Activated T-cell treated with anti-CD3 and anti-CD28 coated beads, Interleukin-2, amount 50 U/mL, for 4 hours (primary cell): ENCODE measurements at regions not wholly inside any gene's neighbourhood (a gene's known extent, or its start where the extent isn't known, plus 50 kb on each side); places are given as distances from the start of the nearest gene placed in this dataset.
"Not testable (repeated sequence)": the region's sequence is repeated elsewhere in the genome, so short reads cannot be mapped to it uniquely, and the experiment has no call there.

Source experiments
- ATAC-seq, 2 donors: fragments of 200-7000 bp; cut with Tn5 transposase; one replicate each; pipeline ENCODE4 v1.10.0; 2021
- DNase-seq: peaks from one replicate; pipeline ENCODE4 v3.0.0-alpha.2; 2020
- H3K27me3 Mint-ChIP-seq: one replicate; pipeline ENCODE4 v1.8.0; 2021; ENCODE audit warnings: low read depth, mixed read lengths
- H3K36me3 Mint-ChIP-seq: one replicate; pipeline ENCODE4 v1.8.0; 2022; ENCODE audit warnings: mixed read lengths; ENCODE audit not compliant: insufficient read depth
- H3K4me1 Mint-ChIP-seq: one replicate; pipeline ENCODE4 v1.8.0; 2021; ENCODE audit warnings: low read depth, mixed read lengths
- H3K4me3 Mint-ChIP-seq: one replicate; pipeline ENCODE4 v1.8.0; 2021; ENCODE audit warnings: mild to moderate bottlenecking, moderate library complexity, mixed read lengths
- H3K9me3 Mint-ChIP-seq: one replicate; pipeline ENCODE4 v1.8.0; 2021; ENCODE audit warnings: mixed read lengths

GRCh38 chr13:54440853-54441400 lies 1412.3 kb downstream of the OLFM4 start:
- H3K9me3 Mint-ChIP-seq = peaks cover 18% of the 10 kb centered on the region
- not testable (repeated sequence) for H3K4me3 Mint-ChIP-seq, ATAC-seq, DNase-seq, H3K27me3 Mint-ChIP-seq, H3K4me1 Mint-ChIP-seq, H3K36me3 Mint-ChIP-seq

DNA sequence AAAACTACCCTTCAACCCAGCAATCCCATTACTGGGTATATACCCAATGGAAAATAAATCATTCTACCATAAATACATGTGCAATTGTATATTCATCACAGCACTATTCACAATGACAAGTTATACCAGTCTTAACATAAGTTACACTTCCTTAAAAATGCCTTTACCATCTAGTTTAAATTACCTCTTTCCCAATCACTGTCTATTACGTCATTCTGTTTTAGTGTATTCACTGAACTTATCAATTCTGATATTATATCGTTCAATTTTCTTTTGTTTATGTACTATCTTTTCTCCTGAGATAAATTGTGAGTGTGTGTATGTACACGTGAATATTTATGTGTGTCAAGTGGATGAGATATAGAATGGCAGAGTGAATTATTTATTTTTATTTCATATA lies 1416.8 kb downstream of the OLFM4 start:
- DNase-seq = no peak
- Mint-ChIP-seq H3K36me3 (no peaks in the 10 kb centered on the region), H3K27me3 (no peaks in the 10 kb centered on the region), H3K9me3 (peaks cover 22% of the 10 kb centered on the region), H3K4me3 (no peak overlapping the region), H3K4me1 (no peaks in the 10 kb centered on the region)
- no peak for ATAC-seq

DNA sequence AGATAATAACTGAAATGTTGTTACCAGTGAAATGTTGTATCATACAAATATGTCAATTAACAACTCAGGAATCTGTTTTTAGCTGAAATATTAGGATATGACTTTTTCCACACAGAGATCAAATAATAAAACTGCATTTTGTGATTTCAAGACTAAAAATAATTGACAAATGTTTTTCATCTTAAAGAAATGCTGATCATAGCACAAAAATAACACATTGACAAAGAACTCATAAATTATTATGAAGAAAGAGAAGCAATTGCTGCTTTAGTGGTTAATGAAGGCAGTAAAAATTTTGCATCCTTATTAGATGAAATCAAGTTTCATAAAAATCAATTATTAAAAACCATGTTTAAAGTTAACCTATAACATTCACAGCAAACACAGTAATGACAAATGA lies 1417.3 kb downstream of the OLFM4 start:
- no peak overlapping the region for H3K4me3 Mint-ChIP-seq
- DNase-seq (no peak), ATAC-seq (no peak)
- no peaks in the 10 kb centered on the region for H3K4me1 Mint-ChIP-seq
- no peaks in the 10 kb centered on the region for H3K27me3 Mint-ChIP-seq
- peaks cover 22% of the 10 kb centered on the region for H3K9me3 Mint-ChIP-seq
- no peaks in the 10 kb centered on the region for H3K36me3 Mint-ChIP-seq

- Mint-ChIP-seq H3K36me3 (no peaks in the 10 kb centered on the region), H3K9me3 (peaks cover 22% of the 10 kb centered on the region), H3K27me3 (no peaks in the 10 kb centered on the region), H3K4me1 (no peaks in the 10 kb centered on the region), H3K4me3 (no peak overlapping the region)
- ATAC-seq (no peak), DNase-seq (no peak)
Measured at GRCh38 chr13:54449922-54450321, 1421.3 kb downstream of the OLFM4 start.

DNA sequence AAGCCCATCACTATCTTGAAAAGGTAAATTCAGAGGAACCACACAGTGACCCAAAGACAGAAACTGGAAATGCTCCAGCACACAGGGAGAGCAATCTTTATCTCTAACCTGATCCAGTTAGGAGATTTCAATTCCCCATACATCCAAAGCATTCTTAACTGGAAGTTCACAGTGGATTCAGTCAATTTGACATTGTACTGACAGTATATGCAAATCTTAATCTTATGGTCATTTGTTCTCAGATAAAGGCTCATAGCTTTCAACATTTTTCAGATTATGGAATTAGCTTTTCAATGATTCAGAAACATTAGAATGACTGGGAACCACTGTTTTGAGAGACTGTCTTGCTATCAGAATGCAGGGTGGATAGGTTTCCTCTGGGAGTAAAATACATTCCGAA lies 1455.6 kb downstream of the OLFM4 start:
- no peaks in the 10 kb centered on the region for H3K36me3 Mint-ChIP-seq
- ATAC-seq = no peak
- no peaks in the 10 kb centered on the region for H3K27me3 Mint-ChIP-seq
- no peaks in the 10 kb centered on the region for H3K4me1 Mint-ChIP-seq
- no peak for DNase-seq
- H3K4me3 Mint-ChIP-seq = no peak overlapping the region
- peaks cover 25% of the 10 kb centered on the region for H3K9me3 Mint-ChIP-seq

DNA sequence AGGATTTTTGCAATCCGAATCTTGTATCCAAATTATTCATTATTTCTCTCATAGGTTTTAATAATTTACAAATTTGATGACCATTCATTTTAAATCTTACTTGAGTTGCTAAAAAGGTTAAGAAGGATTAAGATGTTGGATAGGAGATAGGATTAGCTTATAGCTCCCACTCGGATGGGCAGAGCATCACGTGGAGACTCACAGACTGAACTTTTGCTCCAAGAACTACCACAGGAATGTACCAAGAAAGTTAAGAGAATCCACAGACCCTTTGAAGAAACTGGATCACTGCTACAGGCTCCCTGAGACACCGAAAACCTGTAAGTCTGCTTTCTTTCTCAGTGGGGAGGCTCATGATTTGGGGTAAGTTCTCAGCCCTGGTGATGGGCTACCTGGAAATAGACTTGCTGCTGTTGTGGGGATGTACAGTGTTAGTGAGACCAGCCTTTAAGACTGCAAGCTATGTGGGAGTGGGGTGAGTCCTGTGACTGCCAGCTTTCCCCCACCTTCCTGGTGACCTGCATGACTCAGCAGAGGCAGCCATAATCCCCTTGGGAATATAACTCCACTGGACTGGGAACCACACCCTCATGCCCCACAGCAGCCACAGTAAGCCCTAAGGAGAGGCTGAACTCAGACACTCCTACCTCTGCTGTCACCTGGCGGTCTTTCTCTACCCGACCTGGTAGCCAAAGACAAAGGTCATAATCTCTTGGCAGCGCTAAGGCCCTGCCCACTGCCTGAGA lies 1458.0 kb downstream of the OLFM4 start:
- no peak for ATAC-seq
- Mint-ChIP-seq H3K9me3 (peaks cover 28% of the 10 kb centered on the region), H3K4me1 (no peaks in the 10 kb centered on the region), H3K27me3 (no peaks in the 10 kb centered on the region), H3K4me3 (no peak overlapping the region), H3K36me3 (no peaks in the 10 kb centered on the region)
- DNase-seq = no peak

DNA sequence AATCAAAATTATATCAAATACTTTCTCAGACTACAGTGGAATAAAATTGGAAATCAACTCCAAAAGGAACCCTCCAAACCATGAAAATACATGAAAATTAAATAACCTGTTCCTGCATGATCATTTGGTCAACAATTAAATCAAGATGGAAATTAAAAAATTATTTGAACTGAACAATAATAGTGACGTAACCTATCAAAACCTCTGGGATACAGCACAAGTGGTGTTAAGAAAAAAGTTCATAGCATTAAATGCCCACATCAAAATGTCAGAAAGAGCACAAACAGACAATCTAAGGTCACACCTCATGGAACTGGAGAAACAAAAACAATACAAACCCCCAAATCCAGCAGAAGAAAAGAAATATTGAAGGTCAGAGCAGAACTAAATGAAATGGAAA lies 1460.7 kb downstream of the OLFM4 start:
- H3K36me3 Mint-ChIP-seq = no peaks in the 10 kb centered on the region
- no peak overlapping the region for H3K4me3 Mint-ChIP-seq
- H3K27me3 Mint-ChIP-seq = no peaks in the 10 kb centered on the region
- H3K9me3 Mint-ChIP-seq = peaks cover 28% of the 10 kb centered on the region
- H3K4me1 Mint-ChIP-seq = no peaks in the 10 kb centered on the region
- ATAC-seq = no peak
- DNase-seq = no peak

DNA sequence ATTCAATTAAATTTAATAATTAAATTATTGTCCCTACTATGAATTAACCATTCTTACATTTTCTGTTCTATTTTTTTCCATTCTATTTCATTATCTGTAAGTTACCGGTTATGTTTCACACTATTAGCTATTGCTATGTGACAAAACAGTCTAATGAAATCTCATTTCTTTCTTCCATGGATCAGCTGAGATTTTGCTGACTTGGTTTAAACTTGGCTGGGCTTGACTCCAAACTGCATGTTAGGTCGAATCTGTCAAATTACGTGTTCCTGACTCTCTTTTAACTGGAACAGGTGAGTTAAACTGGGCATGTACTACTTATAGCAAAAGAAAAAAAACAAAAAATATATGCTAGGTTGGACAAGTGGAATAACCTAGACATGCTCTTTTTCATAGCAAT lies 1464.4 kb downstream of the OLFM4 start:
- H3K9me3 Mint-ChIP-seq = peaks cover 26% of the 10 kb centered on the region
- DNase-seq (no peak), ATAC-seq (no peak)

DNA sequence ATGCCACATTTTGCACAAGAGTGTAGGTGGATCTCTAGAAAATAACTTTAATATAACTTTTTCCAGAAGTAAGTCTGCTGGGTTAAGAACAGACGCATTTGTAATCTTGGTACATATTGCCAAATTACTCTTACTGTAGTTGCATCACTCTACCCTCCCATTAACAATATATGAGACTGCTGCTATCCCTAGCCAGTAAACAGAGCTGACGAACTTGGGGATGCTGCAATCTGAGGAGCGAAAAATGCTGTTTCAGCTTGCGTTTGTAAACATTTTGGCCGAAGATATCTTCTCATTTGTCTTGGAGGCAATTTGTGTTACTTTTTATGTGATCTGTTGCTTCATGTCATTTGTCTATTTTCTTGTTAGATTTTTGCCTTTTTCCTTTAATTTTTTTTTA lies 1482.8 kb downstream of the OLFM4 start:
- no peaks in the 10 kb centered on the region for H3K4me1 Mint-ChIP-seq
- DNase-seq = no peak
- H3K4me3 Mint-ChIP-seq = no peak overlapping the region

More for the DNA sequence above, 1464.4 kb downstream of the OLFM4 start:
- Mint-ChIP-seq H3K36me3 (no peaks in the 10 kb centered on the region), H3K27me3 (no peaks in the 10 kb centered on the region), H3K4me3 (no peak overlapping the region), H3K4me1 (no peaks in the 10 kb centered on the region)

DNA sequence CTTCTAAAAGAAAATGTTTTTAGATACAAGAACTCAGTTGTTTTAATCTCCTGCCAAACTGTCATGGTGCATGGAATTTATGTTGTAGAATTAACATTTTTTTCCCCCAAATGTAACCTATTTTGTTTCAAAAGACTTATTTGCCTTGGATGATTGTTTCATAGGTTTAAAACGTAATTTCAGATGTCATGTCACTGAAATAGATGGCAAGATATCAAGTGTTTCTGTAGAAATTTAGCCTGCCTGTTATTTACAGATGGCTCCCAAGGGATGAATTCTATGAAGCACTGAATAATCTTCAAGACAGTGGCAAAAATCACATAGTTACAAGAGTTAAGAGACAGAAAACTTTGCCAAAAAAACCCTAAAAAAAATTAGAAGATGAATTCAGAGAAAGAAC lies 1484.6 kb downstream of the OLFM4 start:
- H3K9me3 Mint-ChIP-seq = peaks cover 9% of the 10 kb centered on the region
- no peaks in the 10 kb centered on the region for H3K27me3 Mint-ChIP-seq
- H3K4me3 Mint-ChIP-seq = no peak overlapping the region
- DNase-seq = no peak
- ATAC-seq = no peak
- no peaks in the 10 kb centered on the region for H3K36me3 Mint-ChIP-seq
- no peaks in the 10 kb centered on the region for H3K4me1 Mint-ChIP-seq

More for the DNA sequence above, 1482.8 kb downstream of the OLFM4 start:
- peaks cover 14% of the 10 kb centered on the region for H3K9me3 Mint-ChIP-seq
- H3K36me3 Mint-ChIP-seq = no peaks in the 10 kb centered on the region
- no peak for ATAC-seq
- no peaks in the 10 kb centered on the region for H3K27me3 Mint-ChIP-seq

DNA sequence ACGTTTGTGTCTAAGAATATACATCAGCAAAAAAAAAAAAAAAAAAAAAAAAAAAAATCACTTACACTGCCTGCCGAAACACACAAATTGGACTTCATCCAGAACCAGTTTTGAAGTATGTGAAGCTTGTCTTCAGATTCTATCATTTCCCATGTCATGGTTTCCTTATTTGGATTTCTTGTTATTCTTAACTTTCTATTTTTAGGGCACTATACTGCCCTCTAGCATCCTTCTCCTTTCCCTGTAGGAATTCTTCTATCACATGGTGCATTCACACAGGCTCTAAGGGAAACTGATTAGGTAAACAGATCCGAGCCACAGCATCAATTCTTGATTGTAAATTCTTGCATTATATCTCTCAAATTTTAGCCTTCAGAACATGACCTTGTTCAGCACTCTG lies 1507.5 kb downstream of the OLFM4 start:
- no peak for ATAC-seq
- H3K4me3 Mint-ChIP-seq = no peak overlapping the region
- no peaks in the 10 kb centered on the region for H3K4me1 Mint-ChIP-seq
- no peak for DNase-seq
- H3K9me3 Mint-ChIP-seq = peaks cover 18% of the 10 kb centered on the region
- H3K27me3 Mint-ChIP-seq = no peaks in the 10 kb centered on the region
- H3K36me3 Mint-ChIP-seq = no peaks in the 10 kb centered on the region

DNA sequence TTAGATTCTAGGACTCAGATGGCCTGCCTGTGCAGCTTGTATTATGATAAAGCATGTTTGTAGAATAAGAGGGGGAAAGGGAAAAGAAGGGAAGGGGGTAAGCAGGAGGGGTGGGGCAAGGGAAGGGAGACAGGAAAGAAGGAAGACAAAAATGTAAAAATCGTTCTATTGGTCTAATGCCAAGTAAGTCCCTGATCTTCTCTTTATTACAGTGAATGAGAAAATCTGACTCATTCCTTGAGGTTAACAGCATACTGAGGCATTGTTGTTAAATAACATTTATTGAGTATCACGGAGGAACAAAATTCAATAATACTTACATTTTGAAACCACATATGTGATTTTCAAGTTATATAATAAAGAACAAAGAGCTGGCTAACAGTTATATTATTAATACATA lies 1534.7 kb downstream of the OLFM4 start:
- Mint-ChIP-seq H3K27me3 (no peaks in the 10 kb centered on the region), H3K36me3 (no peaks in the 10 kb centered on the region), H3K4me1 (no peaks in the 10 kb centered on the region), H3K9me3 (peaks cover under 1% of the 10 kb centered on the region), H3K4me3 (no peak overlapping the region)
- ATAC-seq (no peak), DNase-seq (no peak)

DNA sequence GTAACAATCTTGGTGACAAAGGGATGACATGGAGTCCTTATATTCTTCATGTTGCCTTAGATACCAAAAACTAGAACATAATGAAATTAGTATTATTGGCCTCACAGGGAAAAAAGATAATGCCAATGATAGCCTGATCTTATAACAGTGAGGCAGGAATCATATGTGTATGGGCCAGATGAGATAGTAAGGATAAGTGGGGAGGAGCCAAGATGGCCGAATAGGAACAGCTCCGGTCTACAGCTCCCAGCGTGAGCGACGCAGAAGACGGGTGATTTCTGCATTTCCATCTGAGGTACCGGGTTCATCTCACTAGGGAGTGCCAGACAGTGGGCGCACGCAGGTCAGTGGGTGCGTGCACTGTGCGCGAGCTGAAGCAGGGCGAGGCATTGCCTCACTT lies 1543.4 kb downstream of the OLFM4 start:
- not testable (repeated sequence) for DNase-seq, H3K36me3 Mint-ChIP-seq, H3K27me3 Mint-ChIP-seq, H3K4me1 Mint-ChIP-seq, H3K4me3 Mint-ChIP-seq, ATAC-seq
- peaks cover 27% of the 10 kb centered on the region for H3K9me3 Mint-ChIP-seq

DNA sequence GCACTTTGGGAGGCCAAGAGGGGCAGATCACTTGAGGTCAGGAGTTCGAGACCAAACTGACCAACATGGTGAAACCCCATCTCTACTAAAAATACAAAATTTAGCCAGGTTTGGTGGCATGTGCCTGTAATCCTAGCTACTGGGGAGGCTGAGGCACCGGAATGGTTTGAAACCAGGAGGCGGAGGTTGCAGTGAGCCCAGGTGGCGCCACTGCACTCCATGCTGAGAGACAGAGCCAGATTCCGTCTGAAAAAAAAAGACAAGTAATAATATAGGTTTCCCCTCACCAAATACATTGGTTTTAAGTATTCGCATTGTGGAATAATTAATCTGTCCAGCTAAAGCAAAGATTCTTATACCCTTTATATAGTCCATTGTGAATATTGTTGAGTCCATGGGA lies 1544.6 kb downstream of the OLFM4 start:
- DNase-seq = no peak

DNA sequence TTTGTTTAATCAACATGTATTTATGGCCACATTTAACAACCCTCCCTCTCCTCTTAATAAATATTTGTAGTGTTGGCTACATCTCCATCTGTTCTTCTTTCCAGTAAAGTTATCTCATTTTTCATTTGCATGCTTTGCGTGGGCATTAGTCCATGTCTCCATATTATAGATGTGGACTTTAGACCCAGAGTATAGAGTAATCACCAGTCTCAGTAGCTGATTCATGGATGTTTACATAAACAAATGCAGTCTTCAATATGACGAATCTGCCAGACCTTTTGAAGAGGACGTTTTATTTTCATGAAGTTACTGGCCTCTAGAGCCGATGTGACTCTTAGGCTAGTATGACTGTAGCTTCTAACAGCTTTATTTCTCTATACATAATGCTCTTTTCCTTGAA lies 1546.2 kb downstream of the OLFM4 start:
- Mint-ChIP-seq H3K4me1 (no peaks in the 10 kb centered on the region), H3K36me3 (no peaks in the 10 kb centered on the region), H3K4me3 (no peak overlapping the region), H3K9me3 (peaks cover 15% of the 10 kb centered on the region), H3K27me3 (no peaks in the 10 kb centered on the region)
- ATAC-seq (no peak), DNase-seq (no peak)

More for the DNA sequence above, 1544.6 kb downstream of the OLFM4 start:
- no peaks in the 10 kb centered on the region for H3K27me3 Mint-ChIP-seq
- H3K4me3 Mint-ChIP-seq = no peak overlapping the region
- no peak for ATAC-seq
- no peaks in the 10 kb centered on the region for H3K36me3 Mint-ChIP-seq
- H3K4me1 Mint-ChIP-seq = no peaks in the 10 kb centered on the region
- peaks cover 27% of the 10 kb centered on the region for H3K9me3 Mint-ChIP-seq
